ENCODE measurements at regions not wholly inside any gene's neighbourhood (a gene's known extent, or its start where the extent isn't known, plus 50 kb on each side); places are given as distances from the start of the nearest gene placed in this dataset.

DNA sequence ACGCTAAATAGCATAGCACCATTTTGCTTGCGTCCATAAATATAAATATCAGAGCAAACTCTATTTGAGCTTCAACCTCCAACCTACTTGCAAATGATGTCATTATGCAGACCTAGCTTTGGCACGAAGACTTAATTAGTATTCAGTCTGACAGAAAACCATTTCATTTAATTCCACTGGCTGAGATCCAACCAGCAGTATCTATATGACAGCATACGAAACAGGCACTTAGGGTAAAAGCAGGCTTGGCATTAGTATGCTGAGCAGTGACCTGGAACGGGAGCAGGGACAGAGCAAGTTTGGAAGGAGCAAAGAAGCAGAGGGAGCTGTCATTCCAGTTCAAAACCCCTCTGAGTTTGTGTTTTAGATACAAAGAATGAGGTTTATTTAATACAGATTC, 312.5 kb upstream of the CHRM2 start:
- TF ChIP-seq, protein P1, sequence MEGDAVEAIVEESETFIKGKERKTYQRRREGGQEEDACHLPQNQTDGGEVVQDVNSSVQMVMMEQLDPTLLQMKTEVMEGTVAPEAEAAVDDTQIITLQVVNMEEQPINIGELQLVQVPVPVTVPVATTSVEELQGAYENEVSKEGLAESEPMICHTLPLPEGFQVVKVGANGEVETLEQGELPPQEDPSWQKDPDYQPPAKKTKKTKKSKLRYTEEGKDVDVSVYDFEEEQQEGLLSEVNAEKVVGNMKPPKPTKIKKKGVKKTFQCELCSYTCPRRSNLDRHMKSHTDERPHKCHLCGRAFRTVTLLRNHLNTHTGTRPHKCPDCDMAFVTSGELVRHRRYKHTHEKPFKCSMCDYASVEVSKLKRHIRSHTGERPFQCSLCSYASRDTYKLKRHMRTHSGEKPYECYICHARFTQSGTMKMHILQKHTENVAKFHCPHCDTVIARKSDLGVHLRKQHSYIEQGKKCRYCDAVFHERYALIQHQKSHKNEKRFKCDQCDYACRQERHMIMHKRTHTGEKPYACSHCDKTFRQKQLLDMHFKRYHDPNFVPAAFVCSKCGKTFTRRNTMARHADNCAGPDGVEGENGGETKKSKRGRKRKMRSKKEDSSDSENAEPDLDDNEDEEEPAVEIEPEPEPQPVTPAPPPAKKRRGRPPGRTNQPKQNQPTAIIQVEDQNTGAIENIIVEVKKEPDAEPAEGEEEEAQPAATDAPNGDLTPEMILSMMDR (IDR thresholded peaks at IDR 0.05) = no peak
- TF ChIP-seq POLR2A (IDR thresholded peaks at IDR 0.05) = no peak
